HEK293 (cell line): ENCODE measurements at regions not wholly inside any gene's neighbourhood (a gene's known extent, or its start where the extent isn't known, plus 50 kb on each side); places are given as distances from the start of the nearest gene placed in this dataset.

Source experiments
- ZNF768 ChIP-seq: fragments of 450-650 bp; formaldehyde crosslinking; IDR thresholded peaks from 2 replicates; pipeline ENCODE4 v1.5.1; 2018; ENCODE audit warnings: missing biosample characterization, mild to moderate bottlenecking, missing genetic modification characterization
- TF ChIP-seq, protein P1 (sequence below): sonication (generic); formaldehyde crosslinking; IDR thresholded peaks from 2 replicates; pipeline ENCODE4 v1.8.1; 2022; ENCODE audit warnings: mild to moderate bottlenecking, moderate library complexity, missing genetic modification reagents

DNA sequence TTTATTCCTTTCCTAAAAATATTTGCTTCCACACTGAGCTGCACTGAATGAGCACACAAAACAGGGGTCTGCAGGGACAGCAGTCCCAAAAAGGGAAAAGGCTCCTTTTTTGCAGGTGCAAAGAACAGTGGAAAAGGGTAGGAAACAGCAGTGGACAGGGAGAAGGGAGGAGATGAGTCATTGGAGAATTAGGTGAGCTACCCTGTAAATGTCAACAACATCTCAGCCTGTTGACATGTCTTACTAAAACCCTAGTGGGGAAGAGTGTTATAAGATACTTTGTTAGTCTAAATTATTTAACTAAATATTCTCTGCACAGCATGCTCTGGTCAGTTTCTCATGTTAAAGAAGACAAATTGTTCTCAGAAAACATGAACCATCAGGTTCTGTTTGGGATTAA is 151.5 kb upstream of the FBXL4 start:
- TF ChIP-seq ZNF768 (tag by site-specific recombination): no peak
- TF ChIP-seq, protein P1, sequence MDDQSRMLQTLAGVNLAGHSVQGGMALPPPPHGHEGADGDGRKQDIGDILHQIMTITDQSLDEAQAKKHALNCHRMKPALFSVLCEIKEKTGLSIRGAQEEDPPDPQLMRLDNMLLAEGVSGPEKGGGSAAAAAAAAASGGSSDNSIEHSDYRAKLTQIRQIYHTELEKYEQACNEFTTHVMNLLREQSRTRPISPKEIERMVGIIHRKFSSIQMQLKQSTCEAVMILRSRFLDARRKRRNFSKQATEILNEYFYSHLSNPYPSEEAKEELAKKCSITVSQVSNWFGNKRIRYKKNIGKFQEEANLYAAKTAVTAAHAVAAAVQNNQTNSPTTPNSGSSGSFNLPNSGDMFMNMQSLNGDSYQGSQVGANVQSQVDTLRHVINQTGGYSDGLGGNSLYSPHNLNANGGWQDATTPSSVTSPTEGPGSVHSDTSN (CRISPR knock-in tag): no peak
